ENCODE measurements at regions not wholly inside any gene's neighbourhood (a gene's known extent, or its start where the extent isn't known, plus 50 kb on each side); places are given as distances from the start of the nearest gene placed in this dataset.

DNA sequence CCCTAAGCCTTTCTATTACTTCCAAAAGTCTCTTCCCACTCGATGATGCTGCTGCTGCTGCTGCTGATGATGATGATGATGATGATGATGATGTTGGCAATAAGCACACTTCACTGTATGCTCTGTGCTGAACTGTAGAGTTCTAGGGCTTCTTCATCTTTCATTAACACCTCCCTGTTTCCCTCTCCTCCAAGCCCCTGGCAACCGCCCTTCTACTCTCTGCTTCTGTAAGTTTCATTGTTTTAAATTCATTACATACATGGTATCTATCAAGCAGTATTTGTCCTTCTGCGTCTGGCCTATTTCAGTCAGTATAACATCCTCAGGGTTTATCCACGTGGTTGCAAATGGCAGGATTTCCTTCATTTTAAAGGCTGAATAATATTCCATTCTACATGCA lies 100.2 kb downstream of the THBS2 start:
- CTCF ChIA-PET: no interaction called here
- FAIRE-seq: no peak
- no peak for DNase-seq (ENCODE audit: low read depth in 1 of 2, low spot score in 1 of 2)

DNA sequence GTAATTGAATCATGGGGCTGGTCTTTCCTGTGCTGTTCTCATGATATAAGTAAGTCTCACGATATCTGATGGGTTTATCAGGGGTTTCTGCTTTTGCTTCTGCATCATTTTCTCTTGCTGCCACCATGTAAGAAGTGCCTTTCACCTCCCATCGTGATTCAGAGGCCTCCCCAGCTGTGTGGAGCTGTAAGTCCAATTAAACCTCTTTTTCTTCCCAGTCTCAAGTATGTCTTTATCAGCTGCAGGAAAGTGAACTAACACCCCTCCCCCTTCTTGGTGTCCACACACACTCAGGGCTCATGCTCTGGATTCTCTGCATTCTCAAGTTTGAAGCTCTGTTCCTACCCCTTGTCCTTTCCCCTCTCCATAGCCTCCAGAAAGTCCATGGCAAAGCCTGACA lies 107.1 kb downstream of the THBS2 start:
- no peak for ATAC-seq
- Histone ChIP-seq H3K9me3 (0 out of 3 replicates have a peak, but pooled peaks cover 9% of the 10 kb centered on the region), H3K4me3 (no peak overlapping the region), H3K4me1 (no peaks in the 10 kb centered on the region), H3K27ac (no peak overlapping the region), H3K4me2 (no peak overlapping the region)
- POLR2A ChIA-PET: no interaction called here
- TF ChIP-seq KDM1A (IDR thresholded peaks at IDR 0.05; ENCODE audit: low read depth): no peak
- no peak for TF ChIP-seq RARB (CRISPR knock-in tag; IDR thresholded peaks at IDR 0.05)
- TF ChIP-seq, protein P1, sequence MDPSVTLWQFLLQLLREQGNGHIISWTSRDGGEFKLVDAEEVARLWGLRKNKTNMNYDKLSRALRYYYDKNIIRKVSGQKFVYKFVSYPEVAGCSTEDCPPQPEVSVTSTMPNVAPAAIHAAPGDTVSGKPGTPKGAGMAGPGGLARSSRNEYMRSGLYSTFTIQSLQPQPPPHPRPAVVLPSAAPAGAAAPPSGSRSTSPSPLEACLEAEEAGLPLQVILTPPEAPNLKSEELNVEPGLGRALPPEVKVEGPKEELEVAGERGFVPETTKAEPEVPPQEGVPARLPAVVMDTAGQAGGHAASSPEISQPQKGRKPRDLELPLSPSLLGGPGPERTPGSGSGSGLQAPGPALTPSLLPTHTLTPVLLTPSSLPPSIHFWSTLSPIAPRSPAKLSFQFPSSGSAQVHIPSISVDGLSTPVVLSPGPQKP (IDR thresholded peaks at IDR 0.05; ENCODE audit: low read depth, low read length): no peak
- no peak for TF ChIP-seq HOXB13 (CRISPR knock-in tag; IDR thresholded peaks at IDR 0.05; ENCODE audit: low read depth)
- TF ChIP-seq POLR2A (IDR thresholded peaks at IDR 0.05; ENCODE audit: low read length): no peak
- no peak for TF ChIP-seq RNF2 (IDR thresholded peaks at IDR 0.05; ENCODE audit: borderline replicate concordance, low read depth)
- TF ChIP-seq ZSCAN20 (CRISPR knock-in tag; IDR thresholded peaks at IDR 0.05): no peak
- no peak for TF ChIP-seq EHMT2 (IDR thresholded peaks at IDR 0.05; ENCODE audit: low read depth)
- TF ChIP-seq, protein P2, sequence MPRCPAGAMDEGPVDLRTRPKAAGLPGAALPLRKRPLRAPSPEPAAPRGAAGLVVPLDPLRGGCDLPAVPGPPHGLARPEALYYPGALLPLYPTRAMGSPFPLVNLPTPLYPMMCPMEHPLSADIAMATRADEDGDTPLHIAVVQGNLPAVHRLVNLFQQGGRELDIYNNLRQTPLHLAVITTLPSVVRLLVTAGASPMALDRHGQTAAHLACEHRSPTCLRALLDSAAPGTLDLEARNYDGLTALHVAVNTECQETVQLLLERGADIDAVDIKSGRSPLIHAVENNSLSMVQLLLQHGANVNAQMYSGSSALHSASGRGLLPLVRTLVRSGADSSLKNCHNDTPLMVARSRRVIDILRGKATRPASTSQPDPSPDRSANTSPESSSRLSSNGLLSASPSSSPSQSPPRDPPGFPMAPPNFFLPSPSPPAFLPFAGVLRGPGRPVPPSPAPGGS (IDR thresholded peaks at IDR 0.05): no peak
- TF ChIP-seq, protein P3, sequence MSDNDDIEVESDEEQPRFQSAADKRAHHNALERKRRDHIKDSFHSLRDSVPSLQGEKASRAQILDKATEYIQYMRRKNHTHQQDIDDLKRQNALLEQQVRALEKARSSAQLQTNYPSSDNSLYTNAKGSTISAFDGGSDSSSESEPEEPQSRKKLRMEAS (IDR thresholded peaks at IDR 0.05): no peak
- no peak for TF ChIP-seq FOSL2 (IDR thresholded peaks at IDR 0.05)
- TF ChIP-seq FOSL2 (CRISPR knock-in tag; IDR thresholded peaks at IDR 0.05): no peak
- TF ChIP-seq SREBF2 (IDR thresholded peaks at IDR 0.05): no peak
- no peak for TF ChIP-seq CBX8 (IDR thresholded peaks at IDR 0.05)
- TF ChIP-seq ZC3H11A (IDR thresholded peaks at IDR 0.05): no peak
- TF ChIP-seq, protein P4, sequence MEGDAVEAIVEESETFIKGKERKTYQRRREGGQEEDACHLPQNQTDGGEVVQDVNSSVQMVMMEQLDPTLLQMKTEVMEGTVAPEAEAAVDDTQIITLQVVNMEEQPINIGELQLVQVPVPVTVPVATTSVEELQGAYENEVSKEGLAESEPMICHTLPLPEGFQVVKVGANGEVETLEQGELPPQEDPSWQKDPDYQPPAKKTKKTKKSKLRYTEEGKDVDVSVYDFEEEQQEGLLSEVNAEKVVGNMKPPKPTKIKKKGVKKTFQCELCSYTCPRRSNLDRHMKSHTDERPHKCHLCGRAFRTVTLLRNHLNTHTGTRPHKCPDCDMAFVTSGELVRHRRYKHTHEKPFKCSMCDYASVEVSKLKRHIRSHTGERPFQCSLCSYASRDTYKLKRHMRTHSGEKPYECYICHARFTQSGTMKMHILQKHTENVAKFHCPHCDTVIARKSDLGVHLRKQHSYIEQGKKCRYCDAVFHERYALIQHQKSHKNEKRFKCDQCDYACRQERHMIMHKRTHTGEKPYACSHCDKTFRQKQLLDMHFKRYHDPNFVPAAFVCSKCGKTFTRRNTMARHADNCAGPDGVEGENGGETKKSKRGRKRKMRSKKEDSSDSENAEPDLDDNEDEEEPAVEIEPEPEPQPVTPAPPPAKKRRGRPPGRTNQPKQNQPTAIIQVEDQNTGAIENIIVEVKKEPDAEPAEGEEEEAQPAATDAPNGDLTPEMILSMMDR (IDR thresholded peaks at IDR 0.05): no peak
- FAIRE-seq: no peak
- CTCF ChIA-PET: no interaction called here
- DNase-seq (ENCODE audit: low read depth in 1 of 2, low spot score in 1 of 2): no peak
- 20% methylated on average over 2 of the region's 2 CpGs for WGBS (ENCODE audit: missing lambda C conversion rate)

More for the DNA sequence above, 100.2 kb downstream of the THBS2 start:
- Histone ChIP-seq H3K4me3 (no peak overlapping the region), H3K27ac (no peak overlapping the region), H3K4me1 (no peaks in the 10 kb centered on the region), H3K4me2 (no peak overlapping the region), H3K9me3 (0 out of 3 replicates have a peak, but pooled peaks cover 9% of the 10 kb centered on the region)
- no peak for ATAC-seq
- no peak for TF ChIP-seq POLR2A (IDR thresholded peaks at IDR 0.05; ENCODE audit: low read length)
- TF ChIP-seq, protein P5, sequence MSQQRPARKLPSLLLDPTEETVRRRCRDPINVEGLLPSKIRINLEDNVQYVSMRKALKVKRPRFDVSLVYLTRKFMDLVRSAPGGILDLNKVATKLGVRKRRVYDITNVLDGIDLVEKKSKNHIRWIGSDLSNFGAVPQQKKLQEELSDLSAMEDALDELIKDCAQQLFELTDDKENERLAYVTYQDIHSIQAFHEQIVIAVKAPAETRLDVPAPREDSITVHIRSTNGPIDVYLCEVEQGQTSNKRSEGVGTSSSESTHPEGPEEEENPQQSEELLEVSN (IDR thresholded peaks at IDR 0.05; ENCODE audit: borderline replicate concordance, low read depth): no peak
- no peak for TF ChIP-seq NPAS2 (CRISPR knock-in tag; IDR thresholded peaks at IDR 0.05; ENCODE audit: borderline replicate concordance)
- no peak for TF ChIP-seq CHD4 (IDR thresholded peaks at IDR 0.05; ENCODE audit: borderline replicate concordance)
- TF ChIP-seq, protein P6, sequence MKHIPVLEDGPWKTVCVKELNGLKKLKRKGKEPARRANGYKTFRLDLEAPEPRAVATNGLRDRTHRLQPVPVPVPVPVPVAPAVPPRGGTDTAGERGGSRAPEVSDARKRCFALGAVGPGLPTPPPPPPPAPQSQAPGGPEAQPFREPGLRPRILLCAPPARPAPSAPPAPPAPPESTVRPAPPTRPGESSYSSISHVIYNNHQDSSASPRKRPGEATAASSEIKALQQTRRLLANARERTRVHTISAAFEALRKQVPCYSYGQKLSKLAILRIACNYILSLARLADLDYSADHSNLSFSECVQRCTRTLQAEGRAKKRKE (CRISPR knock-in tag; IDR thresholded peaks at IDR 0.05; ENCODE audit: low read depth): no peak
- no peak for TF ChIP-seq HDAC2 (IDR thresholded peaks at IDR 0.05)
- no peak for TF ChIP-seq CBX8 (IDR thresholded peaks at IDR 0.05)
- no peak for TF ChIP-seq ZNF302 (CRISPR knock-in tag; IDR thresholded peaks at IDR 0.05)
- TF ChIP-seq, protein P2 (IDR thresholded peaks at IDR 0.05): no peak
- TF ChIP-seq RNF2 (IDR thresholded peaks at IDR 0.05; ENCODE audit: borderline replicate concordance, low read depth): no peak
- POLR2A ChIA-PET: no interaction called here
- 33% methylated on average over 4 of the region's 4 CpGs for WGBS (ENCODE audit: missing lambda C conversion rate)

Data from A549 (cell line).